Trophoblast cell (in vitro differentiated cells and primary cell): ENCODE measurements at regions not wholly inside any gene's neighbourhood (a gene's known extent, or its start where the extent isn't known, plus 50 kb on each side); places are given as distances from the start of the nearest gene placed in this dataset.

Experiments used
- DNase-seq, 2 donors: peaks; one replicate each; pipeline ENCODE4 v3.0.0-alpha.2; 2016
- H2AFZ ChIP-seq: 2 replicates; pipeline ENCODE4 v1.6.1; 2013; ENCODE audit warnings: low read length, moderate library complexity, mild to moderate bottlenecking; ENCODE audit not compliant: insufficient read depth, poor library complexity
- H2AK5ac ChIP-seq: 2 replicates; pipeline ENCODE4 v1.6.1; 2013; ENCODE audit warnings: mild to moderate bottlenecking, low read length
- H2BK120ac ChIP-seq: 2 replicates; pipeline ENCODE4 v1.6.1; 2013; ENCODE audit warnings: low read length, mild to moderate bottlenecking, moderate library complexity; ENCODE audit not compliant: insufficient read depth, poor library complexity
- H2BK12ac ChIP-seq: 2 replicates; pipeline ENCODE4 v1.6.1; 2013; ENCODE audit warnings: mild to moderate bottlenecking, low read length, moderate library complexity
- H2BK5ac ChIP-seq: 2 replicates; pipeline ENCODE4 v1.6.1; 2013; ENCODE audit warnings: low read length, low read depth, moderate library complexity, mild to moderate bottlenecking; ENCODE audit not compliant: poor library complexity
- H3K14ac ChIP-seq: 2 replicates; pipeline ENCODE4 v1.6.1; 2013; ENCODE audit warnings: mild to moderate bottlenecking, low read length
- H3K18ac ChIP-seq: 2 replicates; pipeline ENCODE4 v1.6.1; 2013; ENCODE audit warnings: mild to moderate bottlenecking, low read length
- H3K23ac ChIP-seq: 2 replicates; pipeline ENCODE4 v1.6.1; 2013; ENCODE audit warnings: low read length
- H3K27ac ChIP-seq: 2 replicates; pipeline ENCODE4 v1.5.1; 2013; ENCODE audit warnings: low read depth, mild to moderate bottlenecking, inconsistent platforms, low read length, moderate library complexity
- H3K27me3 ChIP-seq: 2 replicates; pipeline ENCODE4 v1.6.1; 2013; ENCODE audit warnings: inconsistent platforms, mild to moderate bottlenecking, low read length, moderate library complexity; ENCODE audit not compliant: insufficient read depth
- H3K36me3 ChIP-seq, 2 experiments: 1 replicate in 1 of 2; 2 replicates in 1 of 2; pipeline ENCODE4 v1.6.1; 2013; ENCODE audit warnings: low read length in 2 of 2, mild to moderate bottlenecking in 2 of 2, moderate library complexity in 1 of 2; ENCODE audit not compliant: insufficient read depth in 2 of 2, control insufficient read depth in 1 of 2
- H3K4ac ChIP-seq: 2 replicates; pipeline ENCODE4 v1.6.1; 2013; ENCODE audit warnings: low read depth, mild to moderate bottlenecking, low read length, moderate library complexity
- H3K4me1 ChIP-seq, 2 experiments: 1 replicate in 1 of 2; 2 replicates in 1 of 2; pipeline ENCODE4 v1.6.1; 2013; ENCODE audit warnings: low read length in 2 of 2, mild to moderate bottlenecking in 2 of 2, moderate library complexity in 1 of 2; ENCODE audit not compliant: insufficient read depth in 2 of 2, control insufficient read depth in 1 of 2
- H3K4me2 ChIP-seq: 2 replicates; pipeline ENCODE4 v1.6.1; 2013; ENCODE audit warnings: inconsistent platforms, mild to moderate bottlenecking, low read length, moderate library complexity
- H3K4me3 ChIP-seq: 2 replicates; pipeline ENCODE4 v1.5.1; 2013; ENCODE audit warnings: mild to moderate bottlenecking, low read depth, low read length, inconsistent platforms
- H3K79me1 ChIP-seq: one replicate; pipeline ENCODE4 v1.6.1; 2013; ENCODE audit warnings: low read length
- H3K79me2 ChIP-seq: 2 replicates; pipeline ENCODE4 v1.6.1; 2013; ENCODE audit warnings: low read length, mild to moderate bottlenecking; ENCODE audit not compliant: control insufficient read depth, insufficient read depth, poor library complexity
- H3K9ac ChIP-seq: 2 replicates; pipeline ENCODE4 v1.6.1; 2013; ENCODE audit warnings: mild to moderate bottlenecking, low read length
- H3K9me3 ChIP-seq: 2 replicates; pipeline ENCODE4 v1.6.1; 2013; ENCODE audit warnings: low read depth, mild to moderate bottlenecking, control low read depth, inconsistent platforms, low read length; ENCODE audit not compliant: insufficient read depth
- H4K12ac ChIP-seq: 2 replicates; pipeline ENCODE4 v1.6.1; 2013; ENCODE audit warnings: low read depth, mild to moderate bottlenecking, low read length, moderate library complexity
- H4K8ac ChIP-seq: 2 replicates; pipeline ENCODE4 v1.6.1; 2013; ENCODE audit warnings: low read depth, mild to moderate bottlenecking, low read length, moderate library complexity
- H4K91ac ChIP-seq: one replicate; pipeline ENCODE4 v1.6.1; 2013; ENCODE audit warnings: low read depth, mild to moderate bottlenecking, low read length, moderate library complexity
- WGBS: extraction: QIAGEN DNeasy Blood & Tissue Kit; methylation state at CpG from one replicate; pipeline ENCODE4 v1.1.7; 2013; ENCODE audit warnings: missing lambda C conversion rate; ENCODE audit not compliant: insufficient read length, insufficient coverage; ENCODE audit errors: extremely low coverage; 5-methylcytosine and 5-hydroxymethylcytosine counted together

DNA sequence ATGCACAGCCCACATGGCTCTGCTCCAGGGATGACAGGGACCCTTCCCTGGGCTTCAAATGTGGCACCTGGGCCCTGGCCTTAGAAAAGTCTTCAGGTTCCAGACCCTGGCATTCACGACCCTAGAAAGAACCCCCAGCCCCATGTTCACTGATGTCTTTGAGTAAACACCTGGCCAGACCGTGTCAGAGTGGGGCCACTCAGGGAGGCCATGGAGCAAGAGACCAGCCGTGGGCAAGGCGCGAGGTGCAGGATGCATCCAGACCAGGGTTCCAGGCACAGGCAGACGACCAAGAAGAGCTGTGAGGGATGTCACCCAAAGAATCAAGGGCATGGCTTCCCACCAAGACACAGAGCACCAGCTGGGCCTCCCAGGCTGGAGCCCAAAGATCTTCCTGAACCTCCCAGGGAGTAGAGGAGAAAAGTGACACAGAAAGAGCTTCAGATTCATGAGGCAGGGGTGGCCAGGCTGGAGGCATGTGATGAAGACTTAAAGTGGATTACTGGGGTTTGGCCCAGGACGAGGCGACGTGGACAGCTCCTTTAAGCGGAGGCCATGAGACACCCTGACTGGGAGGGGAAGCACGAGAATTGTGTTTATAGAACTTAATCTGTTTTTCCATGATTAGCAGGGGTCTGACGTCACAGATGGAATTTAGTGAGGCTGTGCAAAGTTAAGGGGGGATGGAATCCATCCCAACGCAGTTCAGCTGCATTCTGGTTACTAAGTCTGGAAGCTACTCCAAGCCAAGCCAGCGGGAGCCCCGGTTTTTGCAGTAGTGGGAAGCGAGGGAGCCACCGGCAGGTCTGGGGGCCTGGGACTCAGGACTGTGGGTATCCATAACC, 61.6 kb downstream of the ARL6IP4 start:
- H4K91ac ChIP-seq, result no peak overlapping the region
- DNase-seq, result no peak
- H3K9me3 ChIP-seq, result no peaks in the 10 kb centered on the region
- H3K4me2 ChIP-seq, result no peak overlapping the region
- H3K4ac ChIP-seq, result no peak overlapping the region
- no peak overlapping the region for H3K18ac ChIP-seq
- H3K79me2 ChIP-seq, result no peaks in the 10 kb centered on the region
- no peak overlapping the region for H3K23ac ChIP-seq
- H2BK5ac ChIP-seq, result no peak overlapping the region
- no peak overlapping the region for H2BK12ac ChIP-seq
- no peaks in the 10 kb centered on the region for H3K27me3 ChIP-seq
- no peaks in the 10 kb centered on the region for H3K79me1 ChIP-seq
- no CpG with 5 or more reads among the region's 17 CpGs for WGBS
- H2AFZ ChIP-seq, result no peak overlapping the region
- H3K4me3 ChIP-seq, result no peak overlapping the region
- H3K4me1 ChIP-seq, result no peaks in the 10 kb centered on the region
- no peaks in the 10 kb centered on the region for H3K36me3 ChIP-seq
- H4K12ac ChIP-seq, result no peak overlapping the region
- H4K8ac ChIP-seq, result no peak overlapping the region
- no peak overlapping the region for H2BK120ac ChIP-seq
- no peak overlapping the region for H3K14ac ChIP-seq
- H3K27ac ChIP-seq, result no peak overlapping the region
- H2AK5ac ChIP-seq, result no peak overlapping the region
- no peak overlapping the region for H3K9ac ChIP-seq

DNA sequence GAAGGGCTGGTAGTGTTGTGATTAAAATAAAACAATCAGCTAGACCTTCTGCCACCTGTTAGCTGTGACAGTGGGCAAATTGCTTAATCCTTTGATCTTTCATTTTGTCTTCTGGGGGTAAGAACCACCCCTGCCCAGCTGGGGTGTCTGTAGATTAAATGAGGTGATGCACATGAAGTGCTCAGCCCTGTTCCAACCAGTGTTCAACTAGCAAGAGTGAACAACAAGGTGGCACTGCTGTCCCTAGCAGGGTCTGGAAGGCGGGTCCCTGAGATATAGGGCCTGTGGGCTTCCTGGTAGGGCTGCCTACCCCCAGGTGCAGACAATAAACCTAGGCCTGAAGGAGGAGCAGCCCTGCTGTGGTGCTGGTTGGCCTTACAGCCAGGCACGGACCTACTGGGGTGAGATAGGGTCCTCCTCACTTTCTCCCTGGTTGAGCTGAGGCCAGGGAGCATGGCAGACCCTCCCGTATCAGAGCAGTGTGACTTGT, 60.6 kb downstream of the ARL6IP4 start:
- Histone ChIP-seq H2AFZ (no peak overlapping the region), H4K91ac (no peak overlapping the region), H2AK5ac (no peak overlapping the region), H3K27me3 (no peaks in the 10 kb centered on the region), H3K79me2 (no peaks in the 10 kb centered on the region), H3K4me2 (no peak overlapping the region), H3K4me3 (no peak overlapping the region), H2BK120ac (no peak overlapping the region), H4K8ac (no peak overlapping the region), H3K9me3 (no peaks in the 10 kb centered on the region), H3K27ac (no peak overlapping the region), H3K18ac (no peak overlapping the region), H3K36me3 (no peaks in the 10 kb centered on the region), H2BK12ac (no peak overlapping the region), H4K12ac (no peak overlapping the region), H3K23ac (no peak overlapping the region), H3K9ac (no peak overlapping the region), H2BK5ac (no peak overlapping the region), H3K4me1 (no peaks in the 10 kb centered on the region), H3K14ac (no peak overlapping the region), H3K79me1 (no peaks in the 10 kb centered on the region), H3K4ac (no peak overlapping the region)
- no CpG with 5 or more reads among the region's 3 CpGs for WGBS
- no peak for DNase-seq

DNA sequence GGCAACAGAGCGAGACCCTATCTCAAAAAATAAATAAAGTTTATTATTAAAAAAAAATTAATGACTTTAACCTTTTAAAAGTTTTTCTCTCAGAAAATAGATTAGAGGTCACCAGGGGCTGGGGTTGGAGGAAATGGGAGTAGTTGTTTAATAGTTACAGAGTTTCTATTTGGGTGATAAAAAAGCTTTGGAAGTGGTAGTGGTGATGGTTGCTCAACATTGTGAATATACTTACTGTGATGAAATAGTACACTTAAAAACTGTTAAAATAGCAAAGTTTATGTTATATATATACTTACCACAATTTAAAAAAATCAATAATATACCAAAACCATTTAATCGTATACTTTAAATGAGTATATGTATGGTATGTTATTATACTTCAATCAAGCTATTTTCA, 59.6 kb downstream of the ARL6IP4 start:
- WGBS, result no CpG with 5 or more reads among the region's 2 CpGs
- H3K27ac ChIP-seq, result no peak overlapping the region

DNA sequence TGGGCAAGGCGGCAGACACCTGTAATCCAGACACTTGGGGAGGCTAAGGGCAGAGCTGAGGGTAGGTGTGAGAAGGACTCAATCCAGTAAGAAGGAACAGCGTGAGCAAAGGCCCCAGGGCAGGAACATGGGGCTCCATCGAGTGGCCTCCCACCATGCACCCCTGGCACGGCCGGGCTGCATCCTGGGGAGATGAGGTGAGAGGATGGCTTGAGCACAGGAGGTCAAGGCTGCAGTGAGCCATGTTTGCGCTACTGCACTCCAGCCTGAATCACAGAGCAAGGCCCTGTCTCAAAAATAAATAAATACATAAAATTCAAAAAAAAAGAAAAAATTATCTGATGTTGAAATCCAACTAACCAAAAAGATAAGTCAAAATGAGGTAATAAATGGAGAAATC, 58.5 kb downstream of the ARL6IP4 start:
- Histone ChIP-seq H3K23ac (no peak overlapping the region), H2BK120ac (no peak overlapping the region), H3K9ac (no peak overlapping the region), H3K79me2 (no peaks in the 10 kb centered on the region), H3K27ac (no peak overlapping the region), H3K79me1 (no peaks in the 10 kb centered on the region), H4K91ac (no peak overlapping the region), H3K4ac (no peak overlapping the region), H4K12ac (no peak overlapping the region), H3K4me1 (no peaks in the 10 kb centered on the region), H2BK5ac (no peak overlapping the region), H4K8ac (no peak overlapping the region), H2AK5ac (no peak overlapping the region), H3K36me3 (peaks cover 0 to 3% of the 10 kb centered on the region in 2 experiments), H2BK12ac (no peak overlapping the region), H2AFZ (no peak overlapping the region), H3K18ac (no peak overlapping the region), H3K4me3 (no peak overlapping the region), H3K9me3 (no peaks in the 10 kb centered on the region), H3K27me3 (no peaks in the 10 kb centered on the region), H3K4me2 (no peak overlapping the region), H3K14ac (no peak overlapping the region)
- no peak for DNase-seq
- no CpG with 5 or more reads among the region's 6 CpGs for WGBS

More for the DNA sequence above, 59.6 kb downstream of the ARL6IP4 start:
- no peak overlapping the region for H4K8ac ChIP-seq
- H3K4me2 ChIP-seq, result no peak overlapping the region
- no peak overlapping the region for H3K14ac ChIP-seq
- no peak overlapping the region for H3K9ac ChIP-seq
- no peaks in the 10 kb centered on the region for H3K4me1 ChIP-seq
- no peak overlapping the region for H3K4me3 ChIP-seq
- H3K79me1 ChIP-seq, result no peaks in the 10 kb centered on the region
- H2AFZ ChIP-seq, result no peak overlapping the region
- H2BK120ac ChIP-seq, result no peak overlapping the region
- H2AK5ac ChIP-seq, result no peak overlapping the region
- no peaks in the 10 kb centered on the region for H3K36me3 ChIP-seq
- H2BK5ac ChIP-seq, result no peak overlapping the region
- H4K12ac ChIP-seq, result no peak overlapping the region
- DNase-seq, result no peak
- no peak overlapping the region for H3K23ac ChIP-seq
- no peaks in the 10 kb centered on the region for H3K9me3 ChIP-seq
- no peak overlapping the region for H3K4ac ChIP-seq
- H3K79me2 ChIP-seq, result no peaks in the 10 kb centered on the region
- H3K18ac ChIP-seq, result no peak overlapping the region
- no peaks in the 10 kb centered on the region for H3K27me3 ChIP-seq
- no peak overlapping the region for H4K91ac ChIP-seq
- no peak overlapping the region for H2BK12ac ChIP-seq
